PC-3 (cell line): ENCODE measurements at regions not wholly inside any gene's neighbourhood (a gene's known extent, or its start where the extent isn't known, plus 50 kb on each side); places are given as distances from the start of the nearest gene placed in this dataset.

Experiments
- ATAC-seq: fragments of 200-7000 bp; cut with Tn5 transposase; 2 replicates; pipeline ENCODE4 v1.9.1; 2020; ENCODE audit warnings: mild to moderate bottlenecking, moderate library complexity
- BruUV-seq: library from RNA; stranded (reverse); fragments of 400-500 nt; replicated peaks from 2 replicates; lab custom pipeline; 2021; lab: Mats Ljungman, UMichigan
- CTCF ChIA-PET: fragments of 300-600 bp; sonication (Branson Sonifier 250); formaldehyde crosslinking; loops from one replicate; lab custom pipeline; 2022; ENCODE audit warnings: antibody characterized with exemption; lab: Charles Lee
- POLR2A ChIA-PET: fragments of 300-600 bp; sonication (Branson Sonifier 250); formaldehyde crosslinking; loops from one replicate; lab custom pipeline; 2022; ENCODE audit warnings: antibody characterized with exemption; ENCODE audit not compliant: unreplicated experiment; lab: Charles Lee
- DNase-seq: peaks from one replicate; pipeline ENCODE4 v3.0.0-alpha.2; 2015
- H2AFZ ChIP-seq: fragments of 300-600 bp; sonication (generic); 2 replicates; pipeline ENCODE4 v1.6.0; 2016; ENCODE audit warnings: antibody characterized with exemption, low read length
- H3F3A ChIP-seq: fragments of 300-600 bp; sonication (generic); one replicate; pipeline ENCODE4 v1.6.0; 2017; ENCODE audit warnings: antibody characterized with exemption, low read length, control low read depth, mild to moderate bottlenecking; ENCODE audit not compliant: unreplicated experiment
- H3K27ac ChIP-seq: fragments of 300-600 bp; sonication (generic); 2 replicates; pipeline ENCODE4 v1.5.1; 2016; ENCODE audit warnings: mild to moderate bottlenecking, low read length
- H3K27me3 ChIP-seq: fragments of 300-600 bp; sonication (generic); 2 replicates; pipeline ENCODE4 v1.6.1; 2016; ENCODE audit warnings: low read length, mixed read lengths
- H3K36me3 ChIP-seq: fragments of 300-600 bp; sonication (generic); 2 replicates; pipeline ENCODE4 v1.6.1; 2016; ENCODE audit warnings: low read depth, mixed run types, low read length, mixed read lengths
- H3K4me1 ChIP-seq: fragments of 300-600 bp; sonication (generic); 2 replicates; pipeline ENCODE4 v1.5.1; 2016; ENCODE audit warnings: low read length; ENCODE audit not compliant: insufficient read depth
- H3K4me2 ChIP-seq: fragments of 300-600 bp; sonication (generic); 2 replicates; pipeline ENCODE4 v1.6.0; 2016; ENCODE audit warnings: low read length
- H3K4me3 ChIP-seq: fragments of 300-600 bp; sonication (generic); 2 replicates; pipeline ENCODE4 v1.5.1; 2016; ENCODE audit warnings: mild to moderate bottlenecking, low read length, mixed read lengths
- H3K79me2 ChIP-seq: fragments of 300-600 bp; sonication (generic); 2 replicates; pipeline ENCODE4 v1.6.1; 2017; ENCODE audit warnings: low read length, mixed read lengths
- H3K9ac ChIP-seq: fragments of 300-600 bp; sonication (generic); 2 replicates; pipeline ENCODE4 v1.6.0; 2016; ENCODE audit warnings: mild to moderate bottlenecking, low read length
- H3K9me2 ChIP-seq: fragments of 300-600 bp; sonication (generic); replicated peaks from 2 replicates; pipeline ENCODE4 v1.6.1; 2016; ENCODE audit warnings: mixed run types, low read length, mixed read lengths
- H3K9me3 ChIP-seq: fragments of 300-600 bp; sonication (generic); 2 replicates; pipeline ENCODE4 v1.6.1; 2016; ENCODE audit warnings: low read length, mixed read lengths
- H4K20me1 ChIP-seq: fragments of 300-600 bp; sonication (generic); 2 replicates; pipeline ENCODE4 v1.6.1; 2016; ENCODE audit warnings: low read length, mixed read lengths
- CTCF ChIP-seq: fragments of 300-600 bp; sonication (generic); conservative IDR thresholded peaks from 2 replicates; pipeline ENCODE4 v1.5.1; 2017; ENCODE audit warnings: antibody characterized with exemption, low read depth, mild to moderate bottlenecking, low read length
- EZH2 ChIP-seq: fragments of 300-600 bp; sonication (generic); IDR thresholded peaks from one replicate; pipeline ENCODE4 v1.6.1; 2017; ENCODE audit warnings: antibody characterized with exemption, mild to moderate bottlenecking, low read length; ENCODE audit not compliant: unreplicated experiment
- EZH2phosphoT487 ChIP-seq: fragments of 300-600 bp; sonication (generic); IDR thresholded peaks from 2 replicates; pipeline ENCODE4 v1.6.1; 2018; ENCODE audit warnings: mild to moderate bottlenecking, antibody characterized with exemption, low read length, borderline replicate concordance
- intact Hi-C: fragments of 100-400 bp; cut with micrococcal nuclease; formaldehyde crosslinking; loops from 2 replicates; pipeline ENCODE4 v1.9.0; 2023

GRCh38 chr13:109884462-109884861 lies 98.1 kb upstream of the IRS2 start:
- POLR2A ChIA-PET, result no interaction called here
- Histone ChIP-seq H3K27ac (no peak overlapping the region), H3K4me3 (no peak overlapping the region), H3F3A (no peaks in the 10 kb centered on the region), H3K9me2 (no peaks in the 10 kb centered on the region), H3K36me3 (no peaks in the 10 kb centered on the region), H3K9ac (no peak overlapping the region), H4K20me1 (no peaks in the 10 kb centered on the region), H3K79me2 (no peaks in the 10 kb centered on the region), H3K27me3 (no peaks in the 10 kb centered on the region), H2AFZ (no peak overlapping the region), H3K4me2 (no peak overlapping the region), H3K9me3 (no peaks in the 10 kb centered on the region), H3K4me1 (no peaks in the 10 kb centered on the region)
- TF ChIP-seq EZH2 (no peak), CTCF (no peak), EZH2phosphoT487 (no peak)
- no TSS peak for BruUV-seq
- no peak for DNase-seq
- intact Hi-C loops, result no loop called here
- CTCF ChIA-PET, result no interaction called here
- ATAC-seq, result no peak

GRCh38 chr13:109883181-109884180 lies 97.1 kb upstream of the IRS2 start:
- no peak for DNase-seq
- no peak for TF ChIP-seq EZH2phosphoT487
- no peak for TF ChIP-seq CTCF
- TF ChIP-seq EZH2, result no peak
- no peaks in the 10 kb centered on the region for H3K36me3 ChIP-seq
- H3K4me2 ChIP-seq, result no peak overlapping the region
- H3K9ac ChIP-seq, result no peak overlapping the region
- H3K79me2 ChIP-seq, result no peaks in the 10 kb centered on the region
- BruUV-seq, result no TSS peak
- H4K20me1 ChIP-seq, result no peaks in the 10 kb centered on the region
- no peaks in the 10 kb centered on the region for H3K9me2 ChIP-seq
- ChIA-PET CTCF (no interaction called here), POLR2A (no interaction called here)
- H2AFZ ChIP-seq, result no peak overlapping the region
- no peaks in the 10 kb centered on the region for H3K9me3 ChIP-seq
- no peak for ATAC-seq
- no peaks in the 10 kb centered on the region for H3F3A ChIP-seq
- intact Hi-C loops, result no loop called here
- H3K4me1 ChIP-seq, result no peaks in the 10 kb centered on the region
- no peaks in the 10 kb centered on the region for H3K27me3 ChIP-seq
- H3K27ac ChIP-seq, result no peak overlapping the region
- H3K4me3 ChIP-seq, result no peak overlapping the region
